DOHH2 (cell line): ENCODE measurements at regions not wholly inside any gene's neighbourhood (a gene's known extent, or its start where the extent isn't known, plus 50 kb on each side); places are given as distances from the start of the nearest gene placed in this dataset.

ENCODE experiments used
- H3F3A ChIP-seq: fragments of 200-600 bp; sonication (generic), shearing (Covaris generic); 2 replicates; pipeline ENCODE4 v1.6.0; 2016; ENCODE audit warnings: antibody characterized with exemption, mild to moderate bottlenecking; ENCODE audit not compliant: control insufficient read depth, insufficient read depth
- H3K27ac ChIP-seq: fragments of 200-600 bp; sonication (generic); 2 replicates; pipeline ENCODE4 v1.5.1; 2014; ENCODE audit warnings: low read depth, mild to moderate bottlenecking, low read length, moderate library complexity
- H3K27me3 ChIP-seq: fragments of 200-600 bp; sonication (generic); 2 replicates; pipeline ENCODE4 v1.6.1; 2014; ENCODE audit warnings: mild to moderate bottlenecking, low read length, mixed read lengths; ENCODE audit not compliant: control insufficient read depth
- H3K36me3 ChIP-seq: fragments of 200-600 bp; sonication (generic); 2 replicates; pipeline ENCODE4 v1.6.1; 2014; ENCODE audit warnings: mild to moderate bottlenecking, low read length, moderate library complexity, mixed read lengths; ENCODE audit not compliant: control insufficient read depth
- H3K4me1 ChIP-seq: fragments of 200-600 bp; sonication (generic); 2 replicates; pipeline ENCODE4 v1.6.1; 2014; ENCODE audit warnings: mild to moderate bottlenecking, low read length, mixed read lengths; ENCODE audit not compliant: control insufficient read depth
- H3K4me2 ChIP-seq: fragments of 200-600 bp; sonication (generic); 2 replicates; pipeline ENCODE4 v1.6.0; 2014; ENCODE audit warnings: mild to moderate bottlenecking, low read length, moderate library complexity
- H3K4me3 ChIP-seq: fragments of 200-600 bp; sonication (generic); 2 replicates; pipeline ENCODE4 v1.5.1; 2014; ENCODE audit warnings: mild to moderate bottlenecking, low read length, mixed read lengths
- H3K79me2 ChIP-seq: fragments of 200-600 bp; sonication (generic); 2 replicates; pipeline ENCODE4 v1.6.1; 2014; ENCODE audit warnings: mild to moderate bottlenecking, low read length, mixed read lengths; ENCODE audit not compliant: control insufficient read depth
- H3K9me2 ChIP-seq: fragments of 200-600 bp; sonication (generic); replicated peaks from 2 replicates; pipeline ENCODE4 v1.6.1; 2014; ENCODE audit warnings: mild to moderate bottlenecking, low read length, mixed read lengths; ENCODE audit not compliant: control insufficient read depth
- H3K9me3 ChIP-seq: fragments of 200-600 bp; sonication (generic); 2 replicates; pipeline ENCODE4 v1.6.1; 2014; ENCODE audit warnings: antibody characterized with exemption, low read length, mixed read lengths; ENCODE audit not compliant: control insufficient read depth, insufficient read depth
- H4K20me1 ChIP-seq: fragments of 200-600 bp; sonication (generic); 2 replicates; pipeline ENCODE4 v1.6.0; 2014; ENCODE audit warnings: low read depth, mild to moderate bottlenecking, antibody characterized with exemption, low read length, moderate library complexity; ENCODE audit not compliant: control insufficient read depth, insufficient read depth
- CTCF ChIP-seq: fragments of 200-600 bp; sonication (generic); IDR thresholded peaks from one replicate; pipeline ENCODE4 v1.5.1; 2014; ENCODE audit warnings: antibody characterized with exemption, mild to moderate bottlenecking, low read depth, low read length; ENCODE audit not compliant: poor library complexity, severe bottlenecking
- EZH2phosphoT487 ChIP-seq: fragments of 200-600 bp; sonication (generic); IDR thresholded peaks from 2 replicates; pipeline ENCODE4 v1.6.1; 2017; ENCODE audit warnings: borderline replicate concordance, mild to moderate bottlenecking, antibody characterized with exemption, low read length, moderate library complexity, mixed read lengths

DNA sequence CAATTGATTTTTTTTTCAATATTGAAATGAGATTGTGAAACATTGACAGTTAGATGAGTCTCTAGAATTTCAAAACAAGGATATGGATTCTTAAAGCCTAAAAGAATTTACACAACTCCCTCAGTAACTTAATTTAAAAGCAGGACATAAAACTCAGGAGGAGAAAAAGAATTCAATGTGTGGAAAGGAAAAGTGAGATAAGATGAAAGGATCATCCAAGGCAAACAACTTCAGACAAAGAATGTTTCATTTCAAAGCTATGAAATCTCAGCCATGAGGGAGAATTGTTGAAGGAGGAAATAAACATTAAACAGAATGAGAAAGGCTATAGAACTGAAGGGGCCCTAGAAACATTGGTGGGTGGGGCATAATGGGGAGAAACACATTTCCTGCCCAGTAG, 191.7 kb upstream of the NOX3 start:
- TF ChIP-seq EZH2phosphoT487: no peak
- TF ChIP-seq CTCF: no peak
- H3K27me3 ChIP-seq: no peaks in the 10 kb centered on the region
- H3F3A ChIP-seq: no peaks in the 10 kb centered on the region
- H3K27ac ChIP-seq: no peak overlapping the region
- no peak overlapping the region for H3K4me2 ChIP-seq
- H4K20me1 ChIP-seq: no peaks in the 10 kb centered on the region
- H3K9me3 ChIP-seq: no peaks in the 10 kb centered on the region
- H3K9me2 ChIP-seq: no peaks in the 10 kb centered on the region
- no peaks in the 10 kb centered on the region for H3K36me3 ChIP-seq
- no peaks in the 10 kb centered on the region for H3K79me2 ChIP-seq
- H3K4me3 ChIP-seq: no peak overlapping the region
- H3K4me1 ChIP-seq: peaks cover 6% of the 10 kb centered on the region

- Histone ChIP-seq H3K4me2 (no peak overlapping the region), H3K36me3 (no peaks in the 10 kb centered on the region), H3K27me3 (no peaks in the 10 kb centered on the region), H4K20me1 (no peaks in the 10 kb centered on the region), H3K4me3 (no peak overlapping the region), H3F3A (no peaks in the 10 kb centered on the region), H3K9me2 (no peaks in the 10 kb centered on the region), H3K27ac (no peak overlapping the region), H3K79me2 (no peaks in the 10 kb centered on the region), H3K4me1 (peaks cover 6% of the 10 kb centered on the region), H3K9me3 (no peaks in the 10 kb centered on the region)
- TF ChIP-seq EZH2phosphoT487 (no peak), CTCF (no peak)
Measured at GRCh38 chr6:155646443-155646842, 190.8 kb upstream of the NOX3 start.

- no peak for TF ChIP-seq EZH2phosphoT487
- TF ChIP-seq CTCF: no peak
- Histone ChIP-seq H3K36me3 (no peaks in the 10 kb centered on the region), H3K4me1 (peaks cover 6% of the 10 kb centered on the region), H3K4me3 (no peak overlapping the region), H3K9me3 (no peaks in the 10 kb centered on the region), H4K20me1 (no peaks in the 10 kb centered on the region), H3F3A (no peaks in the 10 kb centered on the region), H3K27ac (no peak overlapping the region), H3K27me3 (no peaks in the 10 kb centered on the region), H3K79me2 (no peaks in the 10 kb centered on the region), H3K9me2 (no peaks in the 10 kb centered on the region), H3K4me2 (no peak overlapping the region)
Measured at GRCh38 chr6:155645325-155645724, 189.7 kb upstream of the NOX3 start.

GRCh38 chr6:155641603-155642002, 186.0 kb upstream of the NOX3 start:
- H3K9me2 ChIP-seq: no peaks in the 10 kb centered on the region
- no peak overlapping the region for H3K4me2 ChIP-seq
- H3K4me1 ChIP-seq: no peaks in the 10 kb centered on the region
- no peak overlapping the region for H3K4me3 ChIP-seq
- TF ChIP-seq CTCF (no peak), EZH2phosphoT487 (no peak)
- H3K79me2 ChIP-seq: no peaks in the 10 kb centered on the region
- no peaks in the 10 kb centered on the region for H4K20me1 ChIP-seq
- no peak overlapping the region for H3K27ac ChIP-seq
- no peaks in the 10 kb centered on the region for H3F3A ChIP-seq
- no peaks in the 10 kb centered on the region for H3K9me3 ChIP-seq
- no peaks in the 10 kb centered on the region for H3K36me3 ChIP-seq
- no peaks in the 10 kb centered on the region for H3K27me3 ChIP-seq
